SK-N-SH (cell line): ENCODE measurements at regions not wholly inside any gene's neighbourhood (a gene's known extent, or its start where the extent isn't known, plus 50 kb on each side); places are given as distances from the start of the nearest gene placed in this dataset.
A peak's percentile ranks its signal among the peaks of the same experiment; 100 is the strongest.

Source experiments
- CTCF ChIP-seq: fragments of 200-600 bp; sonication (generic); IDR thresholded peaks from 2 replicates; pipeline ENCODE4 v1.6.1; 2017; ENCODE audit warnings: antibody characterized with exemption, mild to moderate bottlenecking, moderate library complexity
- EP300 ChIP-seq, 2 experiments: IDR thresholded peaks; 2 replicates each; pipeline versions ENCODE4 v1.4.0 to v1.6.1; 2012; ENCODE audit warnings: borderline replicate concordance in 1 of 2, low read depth in 1 of 2, low read length in 1 of 2
- FOSL2 ChIP-seq: IDR thresholded peaks from 2 replicates; pipeline ENCODE4 v1.4.0; 2012; ENCODE audit warnings: low read depth, mild to moderate bottlenecking, moderate library complexity, borderline replicate concordance
- FOXM1 ChIP-seq: IDR thresholded peaks from 2 replicates; pipeline ENCODE4 v1.4.0; 2012; ENCODE audit warnings: low read depth, mild to moderate bottlenecking
- NFIC ChIP-seq: IDR thresholded peaks from 2 replicates; pipeline ENCODE4 v1.4.0; 2012; ENCODE audit warnings: borderline replicate concordance
- POLR2AphosphoS5 ChIP-seq: IDR thresholded peaks from 2 replicates; pipeline ENCODE4 v1.6.1; 2012; ENCODE audit warnings: low read depth, low read length
- RCOR1 ChIP-seq: fragments of 150-350 bp; IDR thresholded peaks from 2 replicates; pipeline ENCODE4 v1.6.1; 2017; ENCODE audit warnings: antibody characterized with exemption, low read length
- TAF1 ChIP-seq: IDR thresholded peaks from 2 replicates; pipeline ENCODE4 v1.6.1; 2012; ENCODE audit warnings: low read depth, mild to moderate bottlenecking, low read length, moderate library complexity, borderline replicate concordance
- TCF12 ChIP-seq: IDR thresholded peaks from 2 replicates; pipeline ENCODE4 v1.4.0; 2012
- TF ChIP-seq, protein P1 (sequence below): IDR thresholded peaks from 2 replicates; pipeline ENCODE4 v1.4.0; 2012; ENCODE audit warnings: low read depth, borderline replicate concordance
- TF ChIP-seq, protein P2 (sequence below): IDR thresholded peaks from 2 replicates; pipeline ENCODE4 v1.4.0; 2012; ENCODE audit warnings: low read depth
- TF ChIP-seq, protein P3 (sequence below): fragments of 150-350 bp; IDR thresholded peaks from 2 replicates; pipeline ENCODE4 v1.6.1; 2016; ENCODE audit warnings: mild to moderate bottlenecking, low read depth, low read length

DNA sequence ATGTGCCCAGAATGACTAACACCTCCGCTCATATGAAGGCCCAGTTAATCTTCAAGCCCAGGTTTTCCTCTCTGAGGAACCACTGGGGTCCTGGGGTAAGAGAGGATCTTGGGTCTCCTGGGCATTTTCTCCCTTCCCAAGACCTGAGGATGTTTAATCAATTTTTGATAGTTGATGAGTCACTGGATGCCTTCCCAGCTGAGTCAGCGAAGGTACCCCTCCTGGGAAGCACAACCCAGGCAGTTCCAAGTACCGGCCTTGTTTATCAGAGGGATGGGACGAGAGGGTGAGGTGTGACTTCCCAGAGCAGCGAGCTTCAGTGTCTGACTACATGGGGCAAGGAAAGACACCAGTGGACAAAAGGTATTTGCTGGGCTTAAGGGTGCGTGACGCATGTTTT is 119.6 kb upstream of the IL12B start:
- TF ChIP-seq FOXM1, result no peak
- no peak for TF ChIP-seq CTCF
- TF ChIP-seq, protein P1, sequence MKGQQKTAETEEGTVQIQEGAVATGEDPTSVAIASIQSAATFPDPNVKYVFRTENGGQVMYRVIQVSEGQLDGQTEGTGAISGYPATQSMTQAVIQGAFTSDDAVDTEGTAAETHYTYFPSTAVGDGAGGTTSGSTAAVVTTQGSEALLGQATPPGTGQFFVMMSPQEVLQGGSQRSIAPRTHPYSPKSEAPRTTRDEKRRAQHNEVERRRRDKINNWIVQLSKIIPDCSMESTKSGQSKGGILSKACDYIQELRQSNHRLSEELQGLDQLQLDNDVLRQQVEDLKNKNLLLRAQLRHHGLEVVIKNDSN, result no peak
- TF ChIP-seq FOSL2, result peak; percentile 84
- peak in 1 of 2 experiments; percentile 41; a peak in 1 of 4 replicates for TF ChIP-seq EP300 (IDR thresholded peaks at IDR 0.05; ENCODE audit: borderline replicate concordance in 1 of 2, low read depth in 1 of 2, low read length in 1 of 2)
- TF ChIP-seq TCF12, result peak; percentile 35; the same call in 1 of the 2 replicates
- 0 out of 2 replicates have a peak, but pooled peaks have one; percentile 19 for TF ChIP-seq NFIC
- no peak for TF ChIP-seq POLR2AphosphoS5
- TF ChIP-seq, protein P2, sequence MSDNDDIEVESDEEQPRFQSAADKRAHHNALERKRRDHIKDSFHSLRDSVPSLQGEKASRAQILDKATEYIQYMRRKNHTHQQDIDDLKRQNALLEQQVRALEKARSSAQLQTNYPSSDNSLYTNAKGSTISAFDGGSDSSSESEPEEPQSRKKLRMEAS, result no peak
- TF ChIP-seq RCOR1, result no peak
- no peak for TF ChIP-seq TAF1
- TF ChIP-seq, protein P3, sequence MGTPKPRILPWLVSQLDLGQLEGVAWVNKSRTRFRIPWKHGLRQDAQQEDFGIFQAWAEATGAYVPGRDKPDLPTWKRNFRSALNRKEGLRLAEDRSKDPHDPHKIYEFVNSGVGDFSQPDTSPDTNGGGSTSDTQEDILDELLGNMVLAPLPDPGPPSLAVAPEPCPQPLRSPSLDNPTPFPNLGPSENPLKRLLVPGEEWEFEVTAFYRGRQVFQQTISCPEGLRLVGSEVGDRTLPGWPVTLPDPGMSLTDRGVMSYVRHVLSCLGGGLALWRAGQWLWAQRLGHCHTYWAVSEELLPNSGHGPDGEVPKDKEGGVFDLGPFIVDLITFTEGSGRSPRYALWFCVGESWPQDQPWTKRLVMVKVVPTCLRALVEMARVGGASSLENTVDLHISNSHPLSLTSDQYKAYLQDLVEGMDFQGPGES, result no peak
